ENCODE measurements at regions not wholly inside any gene's neighbourhood (a gene's known extent, or its start where the extent isn't known, plus 50 kb on each side); places are given as distances from the start of the nearest gene placed in this dataset.

DNA sequence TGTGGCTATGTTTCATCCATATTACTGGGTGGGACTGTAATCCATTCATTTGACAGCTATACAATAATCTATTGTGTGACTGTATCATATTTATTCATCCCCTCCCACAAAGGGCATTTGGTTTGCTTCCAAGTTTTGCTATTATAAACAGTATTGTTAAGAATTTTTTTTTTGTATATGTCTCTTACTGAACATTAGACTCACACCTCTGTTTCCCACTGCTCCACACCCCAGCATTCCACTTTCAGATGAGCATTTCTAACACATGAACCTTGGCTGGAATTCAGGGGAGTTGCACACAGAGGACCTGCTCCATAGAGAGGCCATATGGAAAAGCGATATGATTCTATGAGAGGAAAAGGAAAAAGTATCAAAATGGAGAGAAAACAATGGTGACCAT is 81.6 kb upstream of the DKK2 start:
- H3K27me3 Mint-ChIP-seq: no peaks in the 10 kb centered on the region
- H3K9me3 Mint-ChIP-seq: no peaks in the 10 kb centered on the region
- no peak overlapping the region for H3K27ac Mint-ChIP-seq
- no peak for DNase-seq
- no peak overlapping the region for H3K4me3 Mint-ChIP-seq
- no peaks in the 10 kb centered on the region for H3K4me1 Mint-ChIP-seq
- ATAC-seq: no peak

- no peak for ATAC-seq
- no peak overlapping the region for H3K4me3 Mint-ChIP-seq
- H3K27ac Mint-ChIP-seq: no peak overlapping the region
These were observed 79.2 kb upstream of the DKK2 start for GRCh38 chr4:107115185-107115847.

DNA sequence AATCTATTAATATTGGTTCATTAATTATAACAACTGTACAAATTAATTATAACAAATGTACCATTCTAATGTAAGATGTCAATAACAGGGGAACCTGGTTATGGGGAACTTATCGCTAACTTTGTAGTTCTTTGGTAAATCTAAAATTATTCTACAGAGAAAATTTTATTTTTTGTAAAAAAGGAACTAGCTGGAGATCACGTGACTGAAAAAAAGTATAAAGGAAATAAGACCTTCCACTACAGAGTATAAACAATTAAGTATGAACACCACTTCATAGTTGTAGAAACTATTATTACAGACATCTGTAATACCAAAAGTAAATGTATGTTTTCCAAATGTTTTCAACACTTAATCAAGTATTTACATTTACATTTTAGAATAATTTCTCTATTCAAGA is 77.9 kb upstream of the DKK2 start:
- Mint-ChIP-seq H3K27ac (no peak overlapping the region), H3K27me3 (no peaks in the 10 kb centered on the region), H3K4me3 (no peak overlapping the region), H3K9me3 (no peaks in the 10 kb centered on the region), H3K4me1 (no peaks in the 10 kb centered on the region)
- no peak for DNase-seq
- ATAC-seq: no peak

More at GRCh38 chr4:107115185-107115847, 79.2 kb upstream of the DKK2 start:
- H3K9me3 Mint-ChIP-seq: no peaks in the 10 kb centered on the region
- H3K27me3 Mint-ChIP-seq: no peaks in the 10 kb centered on the region
- no peak for DNase-seq
- H3K4me1 Mint-ChIP-seq: no peaks in the 10 kb centered on the region

GRCh38 chr4:107098401-107098800 is 62.3 kb upstream of the DKK2 start:
- Mint-ChIP-seq H3K4me3 (no peak overlapping the region), H3K4me1 (no peaks in the 10 kb centered on the region), H3K27ac (no peak overlapping the region), H3K27me3 (peaks cover 7% of the 10 kb centered on the region), H3K9me3 (peaks cover 0 to 5% of the 10 kb centered on the region in 2 donors)
- no peak for ATAC-seq
- DNase-seq: no peak

GRCh38 chr4:107094976-107095375 is 58.9 kb upstream of the DKK2 start:
- ATAC-seq (no peak), DNase-seq (no peak)
- Mint-ChIP-seq H3K9me3 (peaks cover 0 to 5% of the 10 kb centered on the region in 2 donors), H3K27ac (no peak overlapping the region), H3K4me1 (no peaks in the 10 kb centered on the region), H3K27me3 (no peaks in the 10 kb centered on the region), H3K4me3 (no peak overlapping the region)

DNA sequence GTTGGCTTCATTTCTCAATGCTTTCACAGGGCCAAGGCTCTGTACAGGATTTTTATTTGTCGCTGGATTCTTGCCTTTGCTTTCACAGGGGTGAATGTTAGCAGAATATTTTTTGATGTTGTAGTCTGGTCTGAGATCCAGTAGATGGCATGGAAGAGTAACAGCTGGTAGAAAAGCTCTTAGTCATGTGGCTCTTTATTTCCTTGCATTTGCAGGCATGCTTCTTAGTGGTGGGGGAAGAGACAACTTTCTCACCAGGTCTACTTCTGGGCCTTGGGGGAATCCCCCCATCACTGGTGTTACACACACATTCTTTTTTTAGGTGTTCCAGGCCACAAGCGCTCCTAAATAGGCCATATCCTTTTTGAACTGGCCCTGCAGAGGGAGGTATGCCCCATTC is 58.2 kb upstream of the DKK2 start:
- Mint-ChIP-seq H3K4me3 (no peak overlapping the region), H3K27ac (no peak overlapping the region), H3K9me3 (peaks cover 0 to 5% of the 10 kb centered on the region in 2 donors), H3K4me1 (no peaks in the 10 kb centered on the region), H3K27me3 (no peaks in the 10 kb centered on the region)
- DNase-seq (no peak), ATAC-seq (no peak)

All from stimulated activated naive CD8-positive, alpha-beta T cell treated with anti-CD3 and anti-CD28 coated beads, Interleukin-15, amount 100 ng/mL, for 72 hours (primary cell).